ENCODE measurements at regions not wholly inside any gene's neighbourhood (a gene's known extent, or its start where the extent isn't known, plus 50 kb on each side); places are given as distances from the start of the nearest gene placed in this dataset.

- no peaks in the 10 kb centered on the region for H3F3A ChIP-seq (ENCODE audit: insufficient read depth, low read depth)
- intact Hi-C loops (cut with micrococcal nuclease; ENCODE audit: unreplicated experiment), result no loop called here
Measured at GRCh38 chr13:47592256-47592655, 408.8 kb downstream of the SUCLA2 start.

GRCh38 chr13:47588676-47589075, 412.4 kb downstream of the SUCLA2 start:
- no peaks in the 10 kb centered on the region for H3K79me2 ChIP-seq (ENCODE audit: low read depth)
- POLR2A ChIA-PET (ENCODE audit: unreplicated experiment), result no interaction called here

More at GRCh38 chr13:47592256-47592655, 408.8 kb downstream of the SUCLA2 start:
- H3K36me3 ChIP-seq (ENCODE audit: low read depth), result no peaks in the 10 kb centered on the region
- ChIA-PET CTCF (no interaction called here), POLR2A (ENCODE audit: unreplicated experiment) (no interaction called here)
- H2AFZ ChIP-seq, result no peak overlapping the region
- H3K27ac ChIP-seq, result no peak overlapping the region
- H3K27me3 ChIP-seq (ENCODE audit: insufficient read depth, low read depth), result no peaks in the 10 kb centered on the region
- H3K4me1 ChIP-seq (replicated peaks; ENCODE audit: insufficient read depth), result no peaks in the 10 kb centered on the region
- H3K79me2 ChIP-seq (ENCODE audit: low read depth), result no peaks in the 10 kb centered on the region
- no peak overlapping the region for H3K4me3 ChIP-seq
- no peaks in the 10 kb centered on the region for H3K9me3 ChIP-seq (ENCODE audit: insufficient read depth, low read depth)
- no peak overlapping the region for H3K4me2 ChIP-seq
- BruUV-seq (replicated peaks), result no TSS peak
- H3K9me2 ChIP-seq (ENCODE audit: insufficient read depth), result no peaks in the 10 kb centered on the region
- H4K20me1 ChIP-seq (ENCODE audit: insufficient read depth), result no peaks in the 10 kb centered on the region
- DNase-seq, result no peak
- TF ChIP-seq EZH2 (IDR thresholded peaks at IDR 0.05; ENCODE audit: low read depth), result no peak
- no peak for TF ChIP-seq CTCF (conservative IDR thresholded peaks at IDR 0.05)

DNA sequence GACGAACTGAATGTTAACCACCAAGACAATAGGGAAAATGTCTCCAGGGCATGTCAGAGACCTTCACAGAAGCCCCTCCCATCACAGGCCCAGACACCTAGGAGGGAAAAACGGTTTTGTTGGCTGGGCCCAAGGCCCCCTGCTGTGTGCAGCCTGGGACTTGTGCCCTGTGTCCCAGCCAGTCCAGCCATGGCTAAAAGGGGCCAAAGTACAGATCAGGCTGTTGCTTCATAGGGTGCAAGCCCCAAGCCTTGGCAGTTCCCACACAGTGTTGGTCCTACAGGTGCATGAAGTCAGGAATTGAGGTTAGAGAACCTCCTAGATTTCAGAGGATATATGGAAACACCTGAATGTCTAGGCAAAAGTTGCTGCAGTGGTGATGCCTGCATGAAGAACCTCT, 428.7 kb downstream of the SUCLA2 start:
- Histone ChIP-seq H3K27me3 (ENCODE audit: insufficient read depth, low read depth) (no peaks in the 10 kb centered on the region), H3K9me3 (ENCODE audit: insufficient read depth, low read depth) (peaks cover 4% of the 10 kb centered on the region; the same call in 1 of the 2 replicates), H3F3A (ENCODE audit: insufficient read depth, low read depth) (no peaks in the 10 kb centered on the region), H3K4me3 (no peak overlapping the region), H3K79me2 (ENCODE audit: low read depth) (no peaks in the 10 kb centered on the region), H3K27ac (no peak overlapping the region), H2AFZ (no peak overlapping the region), H3K4me1 (replicated peaks; ENCODE audit: insufficient read depth) (no peaks in the 10 kb centered on the region), H3K36me3 (ENCODE audit: low read depth) (no peaks in the 10 kb centered on the region), H3K9me2 (ENCODE audit: insufficient read depth) (no peaks in the 10 kb centered on the region), H4K20me1 (ENCODE audit: insufficient read depth) (no peaks in the 10 kb centered on the region), H3K4me2 (no peak overlapping the region)
- DNase-seq, result no peak
- TF ChIP-seq CTCF (conservative IDR thresholded peaks at IDR 0.05), result no peak
- TF ChIP-seq EZH2 (IDR thresholded peaks at IDR 0.05; ENCODE audit: low read depth), result no peak
- no TSS peak for BruUV-seq (replicated peaks)
- ChIA-PET CTCF (no interaction called here), POLR2A (ENCODE audit: unreplicated experiment) (no interaction called here)
- intact Hi-C loops (cut with micrococcal nuclease; ENCODE audit: unreplicated experiment), result no loop called here

More at GRCh38 chr13:47588676-47589075, 412.4 kb downstream of the SUCLA2 start:
- no peak for DNase-seq
- Histone ChIP-seq H3K4me2 (no peak overlapping the region), H3K36me3 (ENCODE audit: low read depth) (no peaks in the 10 kb centered on the region), H2AFZ (no peak overlapping the region), H3K9me2 (ENCODE audit: insufficient read depth) (no peaks in the 10 kb centered on the region), H3K9me3 (ENCODE audit: insufficient read depth, low read depth) (no peaks in the 10 kb centered on the region), H3K27me3 (ENCODE audit: insufficient read depth, low read depth) (no peaks in the 10 kb centered on the region), H3K4me1 (replicated peaks; ENCODE audit: insufficient read depth) (no peaks in the 10 kb centered on the region), H3F3A (ENCODE audit: insufficient read depth, low read depth) (no peaks in the 10 kb centered on the region), H3K4me3 (no peak overlapping the region), H3K27ac (no peak overlapping the region), H4K20me1 (ENCODE audit: insufficient read depth) (no peaks in the 10 kb centered on the region)
- intact Hi-C loops (cut with micrococcal nuclease; ENCODE audit: unreplicated experiment), result no loop called here
- 0 out of 2 replicates have a peak, but pooled peaks have one; percentile 38 for TF ChIP-seq CTCF (conservative IDR thresholded peaks at IDR 0.05)
- no peak for TF ChIP-seq EZH2 (IDR thresholded peaks at IDR 0.05; ENCODE audit: low read depth)
- no TSS peak for BruUV-seq (replicated peaks)
- CTCF ChIA-PET, result no interaction called here

Data from PC-9 (cell line).